ENCODE measurements at regions not wholly inside any gene's neighbourhood (a gene's known extent, or its start where the extent isn't known, plus 50 kb on each side); places are given as distances from the start of the nearest gene placed in this dataset.

GRCh38 chr2:236473691-236474090 is 95.9 kb upstream of the ACKR3 start:
- CTCF ChIA-PET = no interaction called here
- Mint-ChIP-seq H3K4me3 (ENCODE audit: unreplicated experiment) (no peak overlapping the region), H3K36me3 (ENCODE audit: insufficient read depth, unreplicated experiment) (no peaks in the 10 kb centered on the region), H3K4me1 (ENCODE audit: low read depth, unreplicated experiment) (no peaks in the 10 kb centered on the region), H3K9me3 (ENCODE audit: unreplicated experiment) (peaks cover 9% of the 10 kb centered on the region), H3K27ac (ENCODE audit: unreplicated experiment) (no peak overlapping the region), H3K27me3 (ENCODE audit: insufficient read depth, unreplicated experiment) (peaks cover 11% of the 10 kb centered on the region)
- Histone ChIP-seq H3K36me3 (ENCODE audit: control insufficient read depth, insufficient read depth, low read length) (no peaks in the 10 kb centered on the region), H3K4me3 (ENCODE audit: low read depth, low read length) (no peak overlapping the region), H3K4me1 (no peaks in the 10 kb centered on the region), H3K27me3 (replicated peaks; ENCODE audit: control insufficient read depth, insufficient read depth, low read length) (no peaks in the 10 kb centered on the region), H3K9me3 (no peaks in the 10 kb centered on the region)
- BruUV-seq (replicated peaks) = no TSS peak
- POLR2A ChIA-PET = no interaction called here
- TF ChIP-seq, protein P1, sequence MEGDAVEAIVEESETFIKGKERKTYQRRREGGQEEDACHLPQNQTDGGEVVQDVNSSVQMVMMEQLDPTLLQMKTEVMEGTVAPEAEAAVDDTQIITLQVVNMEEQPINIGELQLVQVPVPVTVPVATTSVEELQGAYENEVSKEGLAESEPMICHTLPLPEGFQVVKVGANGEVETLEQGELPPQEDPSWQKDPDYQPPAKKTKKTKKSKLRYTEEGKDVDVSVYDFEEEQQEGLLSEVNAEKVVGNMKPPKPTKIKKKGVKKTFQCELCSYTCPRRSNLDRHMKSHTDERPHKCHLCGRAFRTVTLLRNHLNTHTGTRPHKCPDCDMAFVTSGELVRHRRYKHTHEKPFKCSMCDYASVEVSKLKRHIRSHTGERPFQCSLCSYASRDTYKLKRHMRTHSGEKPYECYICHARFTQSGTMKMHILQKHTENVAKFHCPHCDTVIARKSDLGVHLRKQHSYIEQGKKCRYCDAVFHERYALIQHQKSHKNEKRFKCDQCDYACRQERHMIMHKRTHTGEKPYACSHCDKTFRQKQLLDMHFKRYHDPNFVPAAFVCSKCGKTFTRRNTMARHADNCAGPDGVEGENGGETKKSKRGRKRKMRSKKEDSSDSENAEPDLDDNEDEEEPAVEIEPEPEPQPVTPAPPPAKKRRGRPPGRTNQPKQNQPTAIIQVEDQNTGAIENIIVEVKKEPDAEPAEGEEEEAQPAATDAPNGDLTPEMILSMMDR (IDR thresholded peaks at IDR 0.05; ENCODE audit: insufficient read depth in 1 of 2, low read depth in 1 of 2, low read length in 1 of 2, severe bottlenecking in 1 of 2, unreplicated experiment in 1 of 2) = no peak
- intact Hi-C loops (cut with micrococcal nuclease; ENCODE audit: unreplicated experiment) = no loop called here
- no peak for DNase-seq

- Mint-ChIP-seq H3K27ac (ENCODE audit: unreplicated experiment) (no peak overlapping the region), H3K4me1 (ENCODE audit: low read depth, unreplicated experiment) (no peaks in the 10 kb centered on the region), H3K36me3 (ENCODE audit: insufficient read depth, unreplicated experiment) (no peaks in the 10 kb centered on the region), H3K9me3 (ENCODE audit: unreplicated experiment) (peaks cover 29% of the 10 kb centered on the region), H3K4me3 (ENCODE audit: unreplicated experiment) (no peak overlapping the region), H3K27me3 (ENCODE audit: insufficient read depth, unreplicated experiment) (peaks cover 11% of the 10 kb centered on the region)
- H3K4me3 ChIP-seq (ENCODE audit: low read depth, low read length) = no peak overlapping the region
- H3K9me3 ChIP-seq = no peaks in the 10 kb centered on the region
- no TSS peak for BruUV-seq (replicated peaks)
- no peaks in the 10 kb centered on the region for H3K36me3 ChIP-seq (ENCODE audit: control insufficient read depth, insufficient read depth, low read length)
- intact Hi-C loops (cut with micrococcal nuclease; ENCODE audit: unreplicated experiment) = no loop called here
- POLR2A ChIA-PET = no interaction called here
- no peaks in the 10 kb centered on the region for H3K27me3 ChIP-seq (replicated peaks; ENCODE audit: control insufficient read depth, insufficient read depth, low read length)
- no peaks in the 10 kb centered on the region for H3K4me1 ChIP-seq
- CTCF ChIA-PET = interaction anchor here (0.6 kb wide), 1 partner anchor 1824 kb away, joined by 3 read pairs; no protein-coding TSS in a partner anchor
- TF ChIP-seq, protein P1 (IDR thresholded peaks at IDR 0.05; ENCODE audit: insufficient read depth in 1 of 2, low read depth in 1 of 2, low read length in 1 of 2, severe bottlenecking in 1 of 2, unreplicated experiment in 1 of 2) = no peak
- DNase-seq = no peak
These were observed 89.8 kb upstream of the ACKR3 start for GRCh38 chr2:236479814-236480213.

- no TSS peak for BruUV-seq (replicated peaks)
- H3K4me3 Mint-ChIP-seq (ENCODE audit: unreplicated experiment) = no peak overlapping the region
- DNase-seq = no peak
- Histone ChIP-seq H3K4me3 (ENCODE audit: low read depth, low read length) (no peak overlapping the region), H3K4me1 (no peaks in the 10 kb centered on the region), H3K27me3 (replicated peaks; ENCODE audit: control insufficient read depth, insufficient read depth, low read length) (no peaks in the 10 kb centered on the region), H3K36me3 (ENCODE audit: control insufficient read depth, insufficient read depth, low read length) (no peaks in the 10 kb centered on the region), H3K9me3 (no peaks in the 10 kb centered on the region)
- ChIA-PET POLR2A (no interaction called here), CTCF (no interaction called here)
- H3K9me3 Mint-ChIP-seq (ENCODE audit: unreplicated experiment) = peaks cover 22% of the 10 kb centered on the region
- H3K4me1 Mint-ChIP-seq (ENCODE audit: low read depth, unreplicated experiment) = no peaks in the 10 kb centered on the region
- no peaks in the 10 kb centered on the region for H3K36me3 Mint-ChIP-seq (ENCODE audit: insufficient read depth, unreplicated experiment)
- TF ChIP-seq, protein P1 (IDR thresholded peaks at IDR 0.05; ENCODE audit: insufficient read depth in 1 of 2, low read depth in 1 of 2, low read length in 1 of 2, severe bottlenecking in 1 of 2, unreplicated experiment in 1 of 2) = no peak
- intact Hi-C loops (cut with micrococcal nuclease; ENCODE audit: unreplicated experiment) = no loop called here
- H3K27ac Mint-ChIP-seq (ENCODE audit: unreplicated experiment) = no peak overlapping the region
- H3K27me3 Mint-ChIP-seq (ENCODE audit: insufficient read depth, unreplicated experiment) = peaks cover under 1% of the 10 kb centered on the region
These were observed 86.5 kb upstream of the ACKR3 start for GRCh38 chr2:236483102-236483501.
